Gastroesophageal sphincter (tissue), 3 donors: ENCODE measurements at regions not wholly inside any gene's neighbourhood (a gene's known extent, or its start where the extent isn't known, plus 50 kb on each side); places are given as distances from the start of the nearest gene placed in this dataset.

Experiments used
- CTCF ChIP-seq, 4 experiments: fragments of 200-600 bp in 2 of 4; fragments of 450-650 bp in 2 of 4; sonication (generic) in 1 of 4; IDR thresholded peaks; one replicate each; pipeline ENCODE4 v1.5.1; 2017 to 2019; ENCODE audit warnings: antibody characterized with exemption in 4 of 4, mild to moderate bottlenecking in 2 of 4, moderate library complexity in 2 of 4
- EP300 ChIP-seq: sonication (generic); formaldehyde crosslinking; IDR thresholded peaks from one replicate; pipeline ENCODE4 v1.6.1; 2017; ENCODE audit warnings: antibody characterized with exemption, mild to moderate bottlenecking
- POLR2A ChIP-seq, 2 donors: fragments of 450-650 bp; IDR thresholded peaks; one replicate each; pipeline ENCODE4 v1.6.1; 2017; ENCODE audit warnings: antibody characterized with exemption in 2 of 2, mild to moderate bottlenecking in 2 of 2, moderate library complexity in 1 of 2
- POLR2AphosphoS5 ChIP-seq: sonication (generic); formaldehyde crosslinking; IDR thresholded peaks from one replicate; pipeline ENCODE4 v1.6.1; 2017; ENCODE audit warnings: antibody characterized with exemption

GRCh38 chr10:8424555-8425211 is 370.2 kb downstream of the GATA3 start:
- TF ChIP-seq POLR2A (IDR thresholded peaks at IDR 0.05) (no peak), CTCF (IDR thresholded peaks at IDR 0.05) (no peak), POLR2AphosphoS5 (no peak), EP300 (no peak)
